ENCODE measurements at regions not wholly inside any gene's neighbourhood (a gene's known extent, or its start where the extent isn't known, plus 50 kb on each side); places are given as distances from the start of the nearest gene placed in this dataset.

DNA sequence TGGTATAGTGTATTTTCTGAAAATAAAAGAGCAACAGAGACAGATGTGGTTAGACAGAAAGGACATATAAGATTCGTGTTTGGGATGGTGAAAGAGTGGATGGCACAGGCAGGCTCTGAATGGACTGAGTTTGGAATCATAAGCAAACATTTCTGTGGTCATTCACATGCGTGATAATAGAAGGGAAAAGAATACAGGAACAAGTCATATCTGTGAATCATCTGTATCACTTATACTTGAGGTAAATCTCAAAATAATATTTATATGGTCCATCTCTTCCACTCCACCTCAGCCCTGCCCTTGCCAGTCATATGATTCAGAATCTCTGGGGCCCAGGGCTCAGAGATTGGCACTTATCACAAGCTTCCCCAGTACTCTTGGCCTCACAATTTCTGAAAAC is 535.1 kb downstream of the BCKDHB start:
- TF ChIP-seq, protein P1, sequence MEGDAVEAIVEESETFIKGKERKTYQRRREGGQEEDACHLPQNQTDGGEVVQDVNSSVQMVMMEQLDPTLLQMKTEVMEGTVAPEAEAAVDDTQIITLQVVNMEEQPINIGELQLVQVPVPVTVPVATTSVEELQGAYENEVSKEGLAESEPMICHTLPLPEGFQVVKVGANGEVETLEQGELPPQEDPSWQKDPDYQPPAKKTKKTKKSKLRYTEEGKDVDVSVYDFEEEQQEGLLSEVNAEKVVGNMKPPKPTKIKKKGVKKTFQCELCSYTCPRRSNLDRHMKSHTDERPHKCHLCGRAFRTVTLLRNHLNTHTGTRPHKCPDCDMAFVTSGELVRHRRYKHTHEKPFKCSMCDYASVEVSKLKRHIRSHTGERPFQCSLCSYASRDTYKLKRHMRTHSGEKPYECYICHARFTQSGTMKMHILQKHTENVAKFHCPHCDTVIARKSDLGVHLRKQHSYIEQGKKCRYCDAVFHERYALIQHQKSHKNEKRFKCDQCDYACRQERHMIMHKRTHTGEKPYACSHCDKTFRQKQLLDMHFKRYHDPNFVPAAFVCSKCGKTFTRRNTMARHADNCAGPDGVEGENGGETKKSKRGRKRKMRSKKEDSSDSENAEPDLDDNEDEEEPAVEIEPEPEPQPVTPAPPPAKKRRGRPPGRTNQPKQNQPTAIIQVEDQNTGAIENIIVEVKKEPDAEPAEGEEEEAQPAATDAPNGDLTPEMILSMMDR (IDR thresholded peaks at IDR 0.05), result no peak
- TF ChIP-seq POLR2AphosphoS5 (IDR thresholded peaks at IDR 0.05), result no peak

Measured in stomach (tissue), 4 donors.